ENCODE measurements at regions not wholly inside any gene's neighbourhood (a gene's known extent, or its start where the extent isn't known, plus 50 kb on each side); places are given as distances from the start of the nearest gene placed in this dataset.

- H3K9ac ChIP-seq (ENCODE audit: low read length): no peak overlapping the region
- TF ChIP-seq SP1 (IDR thresholded peaks at IDR 0.05; ENCODE audit: low read depth) (no peak), ELF1 (IDR thresholded peaks at IDR 0.05; ENCODE audit: borderline replicate concordance, low read depth) (no peak), JUND (IDR thresholded peaks at IDR 0.05) (no peak), EZH2 (IDR thresholded peaks at IDR 0.05) (no peak), ZNF274 (IDR thresholded peaks at IDR 0.05; ENCODE audit: low read depth, low read length) (no peak), FOSL1 (IDR thresholded peaks at IDR 0.05; ENCODE audit: low read depth) (no peak), ZBTB33 (IDR thresholded peaks at IDR 0.05; ENCODE audit: extremely low read depth, insufficient replicate concordance, low read length) (no peak), CBX3 (IDR thresholded peaks at IDR 0.05; ENCODE audit: low read depth) (no peak), EGR1 (IDR thresholded peaks at IDR 0.05; ENCODE audit: low read depth) (no peak), CEBPB (IDR thresholded peaks at IDR 0.05; ENCODE audit: low read depth) (no peak)
- intact Hi-C loops (cut with micrococcal nuclease): no loop called here
- no peaks in the 10 kb centered on the region for H3K4me1 ChIP-seq (ENCODE audit: control insufficient read depth in 1 of 2, insufficient read depth in 2 of 2, low read length in 2 of 2)
- POLR2A ChIA-PET: no interaction called here
- no peaks in the 10 kb centered on the region for H3K9me3 ChIP-seq (ENCODE audit: control insufficient read depth in 1 of 2, insufficient read depth in 1 of 2, low read depth in 1 of 2, low read length in 2 of 2)
- no peaks in the 10 kb centered on the region for H4K20me1 ChIP-seq (ENCODE audit: insufficient read depth)
- no peaks in the 10 kb centered on the region for H3K36me3 ChIP-seq (ENCODE audit: control insufficient read depth in 1 of 2, insufficient read depth in 2 of 2, low read length in 2 of 2)
- no peak for ATAC-seq
- no peak for DNase-seq (ENCODE audit: low read depth, low spot score)
- H3K4me3 ChIP-seq (replicated peaks in 1 of 2; ENCODE audit: low read depth in 1 of 2, low read length in 2 of 2): no peak overlapping the region
- H3K27ac ChIP-seq (ENCODE audit: low read depth, low read length): no peak overlapping the region
- no peaks in the 10 kb centered on the region for H3K79me2 ChIP-seq (ENCODE audit: insufficient read depth, low read length)
- RAD21 ChIA-PET (ENCODE audit: low non-redundant PET in 1 of 2, low total read pairs in 2 of 2, uncharacterized antibody in 2 of 2, unreplicated experiment in 2 of 2): no interaction called here
- no peaks in the 10 kb centered on the region for H3K27me3 ChIP-seq (ENCODE audit: insufficient read depth, low read length)
- H3K4me2 ChIP-seq (ENCODE audit: low read length): no peak overlapping the region
- H2AFZ ChIP-seq (ENCODE audit: low read depth, low read length, poor library complexity, severe bottlenecking): no peak overlapping the region
- CTCF ChIA-PET: no interaction called here
- no TSS peak for BruUV-seq (replicated peaks)
- H3K9me2 ChIP-seq (ENCODE audit: insufficient read depth): no peaks in the 10 kb centered on the region
Observed at GRCh38 chr7:17619196-17619818, 320.9 kb downstream of the AHR start.
